HCT116 (cell line): ENCODE measurements at regions not wholly inside any gene's neighbourhood (a gene's known extent, or its start where the extent isn't known, plus 50 kb on each side); places are given as distances from the start of the nearest gene placed in this dataset.

Experiments used
- ATAC-seq: fragments of 200-7000 bp; cut with Tn5 transposase; 2 replicates; pipeline ENCODE4 v1.9.1; 2020; ENCODE audit warnings: mild to moderate bottlenecking, moderate library complexity
- BruUV-seq: library from RNA; stranded (reverse); fragments of 400-500 nt; replicated peaks from 2 replicates; lab custom pipeline; 2021; lab: Mats Ljungman, UMichigan
- CTCF ChIA-PET: fragments of 300-600 bp; sonication (Branson Sonifier 250); formaldehyde crosslinking; loops from one replicate; lab custom pipeline; 2021; ENCODE audit warnings: antibody characterized with exemption; lab: Charles Lee
- POLR2A ChIA-PET: fragments of 300-600, 350-600 bp; sonication (Branson Sonifier 250); formaldehyde crosslinking; loops from one replicate; lab custom pipeline; 2021; ENCODE audit warnings: antibody characterized with exemption; lab: Charles Lee
- RAD21 ChIA-PET, 2 experiments: fragments of 300-600 bp; sonication (Branson Sonifier 250); formaldehyde crosslinking; loops; one replicate each; lab custom pipeline; 2023; ENCODE audit warnings: low total read pairs in 2 of 2; ENCODE audit not compliant: uncharacterized antibody in 2 of 2, unreplicated experiment in 2 of 2, low non-redundant PET in 1 of 2; lab: Charles Lee
- DNase-seq: peaks from one replicate; pipeline ENCODE4 v3.0.0-alpha.2; 2010; ENCODE audit warnings: low read depth, low spot score
- H2AFZ ChIP-seq: fragments of 200-600 bp; shearing (Covaris generic), sonication (generic); 2 replicates; pipeline ENCODE4 v1.6.1; 2017; ENCODE audit warnings: low read depth, mixed run types, mixed read lengths, antibody characterized with exemption, low read length; ENCODE audit not compliant: poor library complexity, severe bottlenecking
- H3K27ac ChIP-seq: 2 replicates; pipeline ENCODE4 v1.5.1; 2012; ENCODE audit warnings: low read depth, low read length
- H3K27me3 ChIP-seq: fragments of 200-600 bp; sonication (generic); 2 replicates; pipeline ENCODE4 v1.6.1; 2016; ENCODE audit warnings: mixed run types, low read length, mixed read lengths; ENCODE audit not compliant: insufficient read depth
- H3K36me3 ChIP-seq, 2 experiments: fragments of 200-500 bp in 1 of 2; fragments of 200-600 bp in 1 of 2; sonication (Bioruptor generic) in 1 of 2; sonication (generic) in 1 of 2; 2 replicates each; pipeline versions ENCODE4 v1.5.1 to v1.6.1; 2014 to 2016; ENCODE audit warnings: low read length in 2 of 2, inconsistent platforms in 1 of 2, mixed read lengths in 1 of 2, mixed run types in 1 of 2; ENCODE audit not compliant: insufficient read depth in 2 of 2, control insufficient read depth in 1 of 2
- H3K4me1 ChIP-seq, 2 experiments: fragments of 200-600 bp in 1 of 2; sonication (generic) in 1 of 2; 2 replicates each; pipeline versions ENCODE4 v1.5.1 to v1.6.1; 2012 to 2017; ENCODE audit warnings: low read length in 2 of 2, inconsistent platforms in 1 of 2, mild to moderate bottlenecking in 1 of 2, mixed read lengths in 1 of 2, mixed run types in 1 of 2, moderate library complexity in 1 of 2; ENCODE audit not compliant: insufficient read depth in 2 of 2, control insufficient read depth in 1 of 2
- H3K4me2 ChIP-seq: fragments of 200-600 bp; sonication (generic); 2 replicates; pipeline ENCODE4 v1.6.1; 2017; ENCODE audit warnings: mixed run types, low read length, mixed read lengths
- H3K4me3 ChIP-seq, 2 experiments: fragments of 200-600 bp in 1 of 2; sonication (generic) in 1 of 2; replicated peaks in 1 of 2; 2 replicates each; pipeline ENCODE4 v1.5.1; 2011 to 2016; ENCODE audit warnings: low read length in 2 of 2, control low read depth in 1 of 2, low read depth in 1 of 2, mild to moderate bottlenecking in 1 of 2, mixed read lengths in 1 of 2, mixed run types in 1 of 2
- H3K79me2 ChIP-seq: fragments of 200-600 bp; sonication (generic); 2 replicates; pipeline ENCODE4 v1.6.1; 2017; ENCODE audit warnings: mild to moderate bottlenecking, mixed run types, low read length, moderate library complexity, mixed read lengths; ENCODE audit not compliant: insufficient read depth
- H3K9ac ChIP-seq: fragments of 200-600 bp; sonication (generic); 2 replicates; pipeline ENCODE4 v1.6.1; 2016; ENCODE audit warnings: low read length, mixed read lengths
- H3K9me2 ChIP-seq: fragments of 200-600 bp; sonication (generic), shearing (Covaris generic); 2 replicates; pipeline ENCODE4 v1.6.1; 2017; ENCODE audit warnings: mixed run types, mild to moderate bottlenecking, moderate library complexity; ENCODE audit not compliant: insufficient read depth
- H3K9me3 ChIP-seq, 2 experiments: fragments of 200-500 bp in 1 of 2; fragments of 200-600 bp in 1 of 2; sonication (Bioruptor generic) in 1 of 2; sonication (generic) in 1 of 2; 2 replicates each; pipeline ENCODE4 v1.6.1; 2014 to 2017; ENCODE audit warnings: low read length in 2 of 2, mixed read lengths in 2 of 2, inconsistent platforms in 1 of 2, low read depth in 1 of 2, mild to moderate bottlenecking in 1 of 2, mixed run types in 1 of 2, moderate library complexity in 1 of 2; ENCODE audit not compliant: control insufficient read depth in 1 of 2, insufficient read depth in 1 of 2
- H4K20me1 ChIP-seq: fragments of 200-600 bp; sonication (generic), shearing (Covaris generic); 2 replicates; pipeline ENCODE4 v1.6.1; 2017; ENCODE audit warnings: mixed run types, mild to moderate bottlenecking, moderate library complexity; ENCODE audit not compliant: insufficient read depth
- ATF3 ChIP-seq: IDR thresholded peaks from 2 replicates; pipeline ENCODE4 v1.6.1; 2012
- CEBPB ChIP-seq: IDR thresholded peaks from 2 replicates; pipeline ENCODE4 v1.6.1; 2012; ENCODE audit warnings: low read depth
- EGR1 ChIP-seq: IDR thresholded peaks from 2 replicates; pipeline ENCODE4 v1.6.1; 2012; ENCODE audit warnings: low read depth
- EZH2 ChIP-seq: fragments of 200-600 bp; sonication (generic); IDR thresholded peaks from 2 replicates; pipeline ENCODE4 v1.6.1; 2017; ENCODE audit warnings: antibody characterized with exemption, mixed run types
- FOSL1 ChIP-seq: IDR thresholded peaks from 2 replicates; pipeline ENCODE4 v1.6.1; 2012; ENCODE audit warnings: low read depth
- MAX ChIP-seq: IDR thresholded peaks from 2 replicates; pipeline ENCODE4 v1.6.1; 2012
- RAD21 ChIP-seq: IDR thresholded peaks from 2 replicates; pipeline ENCODE4 v1.6.1; 2012; ENCODE audit warnings: low read depth, mild to moderate bottlenecking
- REST ChIP-seq: IDR thresholded peaks from 2 replicates; pipeline ENCODE4 v1.6.1; 2012; ENCODE audit warnings: low read depth
- SP1 ChIP-seq: IDR thresholded peaks from 2 replicates; pipeline ENCODE4 v1.6.1; 2012; ENCODE audit warnings: low read depth
- SRF ChIP-seq: IDR thresholded peaks from 2 replicates; pipeline ENCODE4 v1.6.1; 2012; ENCODE audit warnings: low read depth
- ZFX ChIP-seq: fragments of 450-650 bp; IDR thresholded peaks from 2 replicates; pipeline ENCODE4 v1.6.1; 2017
- intact Hi-C: fragments of 100-400 bp; cut with micrococcal nuclease; formaldehyde crosslinking; loops from 2 replicates; pipeline ENCODE4 v1.10.0; 2022

GRCh38 chr12:28966046-28966780 is 182.9 kb upstream of the FAR2 start:
- DNase-seq = no peak
- Histone ChIP-seq H3K9me2 (no peaks in the 10 kb centered on the region), H3K79me2 (no peaks in the 10 kb centered on the region), H3K27me3 (no peaks in the 10 kb centered on the region), H4K20me1 (no peaks in the 10 kb centered on the region), H3K36me3 (no peaks in the 10 kb centered on the region), H3K9me3 (no peaks in the 10 kb centered on the region), H3K4me1 (no peaks in the 10 kb centered on the region), H3K27ac (no peak overlapping the region), H3K9ac (no peak overlapping the region), H2AFZ (no peak overlapping the region), H3K4me3 (no peak overlapping the region), H3K4me2 (no peak overlapping the region)
- ATAC-seq = no peak
- BruUV-seq = no TSS peak
- TF ChIP-seq SP1 = no peak
- TF ChIP-seq CEBPB = no peak
- no peak for TF ChIP-seq FOSL1
- no peak for TF ChIP-seq REST
- no peak for TF ChIP-seq RAD21
- intact Hi-C loops = no loop called here
- POLR2A ChIA-PET = no interaction called here
- RAD21 ChIA-PET = no interaction called here
- CTCF ChIA-PET = interaction anchor here (0.5 kb wide), 1 partner anchor 1262 kb away, joined by 3 read pairs; no protein-coding TSS in a partner anchor

- CTCF ChIA-PET = no interaction called here
- no TSS peak for BruUV-seq
- no peak overlapping the region for H3K4me2 ChIP-seq
- TF ChIP-seq ATF3 (no peak), ZFX (no peak), REST (no peak), SRF (no peak), MAX (no peak), EZH2 (no peak), EGR1 (no peak)
These were observed 181.7 kb upstream of the FAR2 start for GRCh38 chr12:28967426-28967825.

More at GRCh38 chr12:28967426-28967825, 181.7 kb upstream of the FAR2 start:
- ATAC-seq (no peak), DNase-seq (no peak)
- H3K9ac ChIP-seq = no peak overlapping the region
- H3K27ac ChIP-seq = no peak overlapping the region
- POLR2A ChIA-PET = no interaction called here
- no peaks in the 10 kb centered on the region for H4K20me1 ChIP-seq
- no peak overlapping the region for H3K4me3 ChIP-seq
- no peaks in the 10 kb centered on the region for H3K9me2 ChIP-seq
- RAD21 ChIA-PET = no interaction called here
- H2AFZ ChIP-seq = no peak overlapping the region
- H3K27me3 ChIP-seq = no peaks in the 10 kb centered on the region
- no peaks in the 10 kb centered on the region for H3K36me3 ChIP-seq
- no peaks in the 10 kb centered on the region for H3K9me3 ChIP-seq
- intact Hi-C loops = no loop called here
- no peaks in the 10 kb centered on the region for H3K79me2 ChIP-seq
- no peaks in the 10 kb centered on the region for H3K4me1 ChIP-seq
